GM12872 (cell line): ENCODE measurements at regions not wholly inside any gene's neighbourhood (a gene's known extent, or its start where the extent isn't known, plus 50 kb on each side); places are given as distances from the start of the nearest gene placed in this dataset.

ENCODE experiments used
- TF ChIP-seq, protein P1 (sequence below): IDR thresholded peaks from 3 replicates; pipeline ENCODE4 v1.5.1; 2011; ENCODE audit warnings: low read depth, mild to moderate bottlenecking, low read length, moderate library complexity; ENCODE audit not compliant: insufficient read depth

DNA sequence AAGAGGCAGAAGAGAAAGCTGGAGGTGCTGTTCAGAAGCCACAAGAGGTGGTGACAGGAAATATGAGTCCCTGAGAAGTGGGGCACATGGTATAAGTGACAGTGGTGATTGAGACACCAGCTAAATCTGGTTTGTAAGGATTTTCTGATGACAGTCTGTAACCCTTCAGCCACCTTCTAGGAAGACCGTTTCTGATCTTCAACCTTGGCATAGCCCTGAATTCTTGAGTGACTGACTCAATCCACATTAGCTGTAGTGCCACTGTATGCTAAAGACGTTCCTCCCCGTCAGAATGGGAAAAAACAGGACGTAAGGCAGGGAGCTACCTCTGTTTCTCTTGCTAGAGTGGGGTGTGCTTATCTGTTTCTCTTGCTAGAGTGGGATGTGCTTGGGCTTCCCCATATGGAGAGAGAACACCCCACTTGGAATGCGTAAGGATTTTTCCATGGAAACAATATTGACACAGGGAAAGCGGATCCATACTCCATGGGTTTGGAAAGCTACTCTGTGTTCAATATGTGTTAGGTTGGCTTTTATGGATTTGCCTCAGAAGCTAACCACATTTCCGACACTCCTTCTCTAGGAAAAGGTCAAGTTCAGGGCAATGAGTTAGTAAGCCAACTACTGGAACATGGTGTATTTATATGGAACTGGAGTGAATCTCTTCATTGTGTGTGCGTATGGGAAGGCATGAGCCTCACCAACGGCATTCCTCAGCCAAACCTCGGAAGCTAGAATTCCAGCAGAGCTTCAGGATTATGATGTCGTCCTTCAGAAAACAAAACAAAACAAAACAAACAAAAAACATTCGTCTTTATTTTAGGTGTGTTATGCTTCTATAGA is 948.8 kb upstream of the SLC10A2 start:
- TF ChIP-seq, protein P1, sequence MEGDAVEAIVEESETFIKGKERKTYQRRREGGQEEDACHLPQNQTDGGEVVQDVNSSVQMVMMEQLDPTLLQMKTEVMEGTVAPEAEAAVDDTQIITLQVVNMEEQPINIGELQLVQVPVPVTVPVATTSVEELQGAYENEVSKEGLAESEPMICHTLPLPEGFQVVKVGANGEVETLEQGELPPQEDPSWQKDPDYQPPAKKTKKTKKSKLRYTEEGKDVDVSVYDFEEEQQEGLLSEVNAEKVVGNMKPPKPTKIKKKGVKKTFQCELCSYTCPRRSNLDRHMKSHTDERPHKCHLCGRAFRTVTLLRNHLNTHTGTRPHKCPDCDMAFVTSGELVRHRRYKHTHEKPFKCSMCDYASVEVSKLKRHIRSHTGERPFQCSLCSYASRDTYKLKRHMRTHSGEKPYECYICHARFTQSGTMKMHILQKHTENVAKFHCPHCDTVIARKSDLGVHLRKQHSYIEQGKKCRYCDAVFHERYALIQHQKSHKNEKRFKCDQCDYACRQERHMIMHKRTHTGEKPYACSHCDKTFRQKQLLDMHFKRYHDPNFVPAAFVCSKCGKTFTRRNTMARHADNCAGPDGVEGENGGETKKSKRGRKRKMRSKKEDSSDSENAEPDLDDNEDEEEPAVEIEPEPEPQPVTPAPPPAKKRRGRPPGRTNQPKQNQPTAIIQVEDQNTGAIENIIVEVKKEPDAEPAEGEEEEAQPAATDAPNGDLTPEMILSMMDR = no peak

DNA sequence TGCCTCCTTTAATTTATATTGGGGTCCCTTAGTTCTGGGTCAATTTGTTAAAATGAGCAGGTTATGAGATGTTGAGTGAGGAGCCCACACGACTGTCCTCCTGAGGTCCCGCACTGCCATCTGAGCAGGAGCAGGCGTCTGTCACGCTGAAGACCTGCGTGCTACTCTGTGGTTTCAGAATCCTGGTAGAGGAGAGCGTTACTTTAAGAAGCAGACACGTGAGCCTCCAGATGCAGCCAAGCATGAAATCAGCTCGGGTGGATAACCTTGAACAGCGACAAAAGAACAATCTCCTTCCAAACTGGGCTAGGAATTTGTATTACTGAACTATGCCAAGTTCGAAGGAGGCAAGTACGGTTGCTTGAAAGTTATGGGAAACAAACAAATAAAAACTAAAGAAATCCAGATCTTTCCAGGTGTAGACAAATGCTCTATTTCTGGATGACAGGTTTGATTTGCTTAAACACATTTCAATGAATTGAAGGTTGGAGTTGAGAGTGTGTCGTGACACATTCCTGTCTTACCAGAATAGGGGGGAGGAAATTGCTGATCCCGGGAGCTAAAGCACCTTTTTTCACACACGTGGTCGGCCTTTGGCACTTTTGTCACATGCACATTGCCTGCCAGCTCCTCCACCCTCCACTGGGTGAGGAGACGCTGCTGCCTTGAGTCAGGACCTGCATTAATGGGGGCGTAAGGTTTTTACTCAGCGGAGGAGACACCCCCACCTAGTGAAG is 945.5 kb upstream of the SLC10A2 start:
- TF ChIP-seq, protein P1 = no peak

DNA sequence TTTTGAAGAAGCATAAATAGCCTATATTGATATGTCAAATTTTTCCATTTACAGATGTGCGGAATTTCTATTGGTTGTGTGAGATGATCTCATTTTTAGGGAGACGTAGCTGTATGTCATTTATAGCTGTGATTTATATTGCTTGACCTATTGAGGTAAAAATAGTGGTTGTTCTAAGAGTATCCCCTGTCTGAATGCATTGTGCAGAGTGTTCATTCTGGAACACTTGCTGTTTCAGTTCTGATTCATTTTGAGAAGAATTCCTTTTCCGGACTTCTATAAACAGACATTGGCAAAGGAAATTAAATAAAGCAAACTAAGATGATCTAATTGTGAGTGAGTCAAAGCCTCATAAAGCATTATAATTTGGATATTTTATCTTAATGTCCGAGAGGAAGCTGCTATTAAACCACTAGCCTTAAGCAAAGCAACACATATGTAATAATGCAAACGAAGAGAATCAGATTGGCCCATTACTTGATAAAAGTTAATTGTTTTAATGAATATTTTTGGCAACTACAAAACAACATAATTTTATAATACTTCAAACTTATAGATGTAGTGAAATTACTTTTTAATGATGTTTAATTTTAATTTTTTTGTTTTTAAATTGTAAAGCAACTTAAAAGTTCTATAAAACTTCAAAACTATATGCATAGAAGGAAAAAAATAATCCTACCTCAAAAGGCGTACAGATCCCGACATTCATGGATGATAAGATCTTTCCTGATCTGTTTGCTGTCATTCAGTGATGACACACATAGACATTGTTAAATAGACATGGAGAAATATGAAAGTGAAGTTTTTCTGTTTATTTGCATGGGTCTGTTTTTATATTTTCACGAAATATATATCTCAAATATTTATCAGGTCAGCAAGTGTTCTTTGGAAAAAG is 942.6 kb upstream of the SLC10A2 start:
- TF ChIP-seq, protein P1 = no peak

DNA sequence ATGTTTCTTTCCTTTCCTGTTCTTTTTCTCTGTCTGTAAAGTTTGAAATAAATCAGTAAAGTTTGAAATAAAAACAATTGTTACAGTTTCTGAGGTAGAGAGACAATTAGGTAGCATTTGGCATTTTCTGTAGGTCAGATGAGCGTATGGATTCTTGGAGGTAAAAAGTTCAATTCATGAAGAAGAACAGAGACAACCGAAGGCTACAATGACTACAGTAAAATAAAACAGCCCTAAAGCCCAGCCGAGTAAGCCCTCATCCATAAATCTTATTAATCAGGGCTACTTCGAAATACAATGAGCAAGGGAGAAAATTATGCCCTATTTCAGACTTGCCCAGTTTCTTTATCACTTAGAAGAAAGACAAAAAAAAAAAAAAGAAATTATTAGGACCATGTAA is 941.9 kb upstream of the SLC10A2 start:
- TF ChIP-seq, protein P1 = no peak

DNA sequence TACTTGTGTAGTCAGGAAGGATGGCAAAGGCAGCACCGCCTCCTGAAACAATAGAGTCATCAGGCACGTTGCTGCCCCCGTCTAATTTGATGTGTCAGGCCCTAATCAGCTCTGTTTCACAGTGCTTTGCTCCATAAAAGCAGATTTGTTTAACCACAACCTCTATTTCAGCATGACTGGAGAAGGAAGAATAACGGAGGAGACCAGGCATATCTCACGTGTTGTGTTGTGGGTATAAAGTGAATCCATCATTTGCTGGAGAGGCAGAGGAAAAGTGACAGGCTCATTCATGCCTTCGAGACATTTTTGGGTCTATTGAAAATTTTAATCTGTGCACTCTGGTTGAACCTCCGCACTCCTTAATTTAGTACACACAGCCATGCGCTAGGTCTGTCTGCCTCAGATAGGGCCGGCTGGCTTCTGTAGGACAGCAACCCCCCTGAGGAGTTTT is 940.4 kb upstream of the SLC10A2 start:
- TF ChIP-seq, protein P1 = no peak

DNA sequence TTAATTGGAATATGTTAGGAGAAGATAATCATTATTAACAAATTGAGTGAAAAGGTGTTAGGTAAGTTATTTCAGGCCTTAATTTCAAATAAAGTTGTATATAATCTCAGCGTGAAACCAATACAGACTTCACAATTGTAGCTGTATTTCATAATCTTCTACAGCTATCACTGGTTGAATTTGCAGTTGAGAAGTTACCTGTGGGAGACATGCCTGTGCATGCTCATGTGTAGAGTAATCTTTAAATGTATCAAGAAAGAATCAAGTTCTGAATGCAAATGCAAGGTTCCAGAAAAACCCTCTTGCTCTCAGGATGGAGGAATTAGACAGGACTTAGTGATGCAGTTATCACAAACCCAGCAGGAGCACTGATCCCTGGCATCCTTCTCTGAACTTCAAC is 938.4 kb upstream of the SLC10A2 start:
- TF ChIP-seq, protein P1 = no peak

DNA sequence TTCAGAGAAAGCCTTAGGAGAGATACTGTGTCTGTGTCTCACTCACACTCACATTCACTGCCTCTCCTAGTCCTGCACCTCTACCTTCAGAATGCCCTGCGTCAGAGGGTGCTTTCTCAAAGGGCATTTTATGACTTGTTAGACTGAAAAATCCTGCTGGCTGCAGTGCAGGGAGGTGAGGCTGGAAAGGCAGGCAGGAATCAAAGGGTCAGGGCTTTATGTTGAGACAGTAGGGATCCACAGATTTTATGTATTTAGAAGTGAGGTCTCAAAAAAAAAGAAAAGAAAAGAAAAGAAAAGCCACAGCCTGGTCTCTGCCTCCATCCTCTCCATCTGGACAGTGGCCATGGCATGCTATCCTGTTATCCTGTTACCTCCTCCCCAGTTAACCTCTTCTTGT is 936.0 kb upstream of the SLC10A2 start:
- TF ChIP-seq, protein P1 = no peak
